GM12878 (cell line): ENCODE measurements at regions not wholly inside any gene's neighbourhood (a gene's known extent, or its start where the extent isn't known, plus 50 kb on each side); places are given as distances from the start of the nearest gene placed in this dataset.

Source experiments
- BCLAF1 ChIP-seq: fragments of 450-650 bp; IDR thresholded peaks from 2 replicates; pipeline ENCODE4 v1.6.1; 2017; ENCODE audit warnings: antibody characterized with exemption, mild to moderate bottlenecking, moderate library complexity
- CEBPB ChIP-seq, 2 experiments: fragments of 150-350 bp in 1 of 2; IDR thresholded peaks; 2 replicates each; pipeline ENCODE4 v1.6.1; 2012 to 2014; ENCODE audit warnings: low read depth in 2 of 2, low read length in 2 of 2, borderline replicate concordance in 1 of 2, inconsistent platforms in 1 of 2
- IKZF2 ChIP-seq, 2 experiments: fragments of 450-650 bp; IDR thresholded peaks; 2 replicates each; pipeline ENCODE4 v1.6.1; 2017; ENCODE audit warnings: mild to moderate bottlenecking in 2 of 2, moderate library complexity in 2 of 2
- POLR2A ChIP-seq: IDR thresholded peaks from 2 replicates; pipeline ENCODE4 v1.6.1; 2011; ENCODE audit warnings: low read depth, mild to moderate bottlenecking, low read length
- SREBF1 ChIP-seq: IDR thresholded peaks from 2 replicates; pipeline ENCODE4 v1.6.1; 2012; ENCODE audit warnings: mild to moderate bottlenecking, low read length
- ZZZ3 ChIP-seq: IDR thresholded peaks from 2 replicates; pipeline ENCODE4 v1.6.1; 2011; ENCODE audit warnings: low read depth; ENCODE audit not compliant: control insufficient read depth, insufficient read length

- TF ChIP-seq SREBF1 (no peak), CEBPB (IDR thresholded peaks at IDR 0.05; ENCODE audit: borderline replicate concordance in 1 of 2, low read depth in 2 of 2, low read length in 2 of 2) (no peak), POLR2A (no peak), IKZF2 (IDR thresholded peaks at IDR 0.05) (no peak), BCLAF1 (no peak), ZZZ3 (no peak)
Measured at GRCh38 chr7:10343108-10343507, 630.6 kb upstream of the PHF14 start.
